ENCODE measurements at regions not wholly inside any gene's neighbourhood (a gene's known extent, or its start where the extent isn't known, plus 50 kb on each side); places are given as distances from the start of the nearest gene placed in this dataset.
"Not testable (repeated sequence)": the region's sequence is repeated elsewhere in the genome, so short reads cannot be mapped to it uniquely, and the experiment has no call there.

DNA sequence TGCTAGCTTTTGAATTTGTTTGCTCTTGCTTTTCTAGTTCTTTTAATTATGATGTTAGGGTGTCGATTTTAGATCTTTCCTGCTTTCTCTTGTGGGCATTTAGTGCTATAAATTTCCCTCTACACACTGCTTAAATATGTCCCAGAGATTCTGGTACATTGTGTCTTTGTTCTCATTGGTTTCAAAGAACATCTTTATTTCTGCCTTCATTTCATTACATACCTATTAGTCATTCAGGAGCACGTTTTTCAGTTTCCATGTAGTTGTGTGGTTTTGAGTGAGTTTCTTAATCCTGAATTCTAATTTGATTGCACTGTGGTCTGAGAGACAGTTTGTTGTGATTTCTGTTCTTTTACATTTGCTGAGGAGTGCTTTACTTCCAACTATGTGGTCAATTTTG is 51.2 kb upstream of the MB21D2 start:
- not testable (repeated sequence) for H3K79me2 ChIP-seq (ENCODE audit: low read length); H3K4me2 ChIP-seq (ENCODE audit: low read depth, low read length, poor library complexity, severe bottlenecking); H3K9me2 ChIP-seq (replicated peaks; ENCODE audit: insufficient read depth, low read length); H2AFZ ChIP-seq (ENCODE audit: low read length); H3K4me3 ChIP-seq (ENCODE audit: low read length); H3K4me1 ChIP-seq (ENCODE audit: low read length); H3K27me3 ChIP-seq (ENCODE audit: low read length); H3K9ac ChIP-seq (ENCODE audit: low read length); H3K36me3 ChIP-seq (ENCODE audit: insufficient read depth, low read length); H3K9me3 ChIP-seq (ENCODE audit: low read length); H4K20me1 ChIP-seq (ENCODE audit: insufficient read depth, low read depth, low read length); DNase-seq; H3K27ac ChIP-seq (ENCODE audit: low read length)

DNA sequence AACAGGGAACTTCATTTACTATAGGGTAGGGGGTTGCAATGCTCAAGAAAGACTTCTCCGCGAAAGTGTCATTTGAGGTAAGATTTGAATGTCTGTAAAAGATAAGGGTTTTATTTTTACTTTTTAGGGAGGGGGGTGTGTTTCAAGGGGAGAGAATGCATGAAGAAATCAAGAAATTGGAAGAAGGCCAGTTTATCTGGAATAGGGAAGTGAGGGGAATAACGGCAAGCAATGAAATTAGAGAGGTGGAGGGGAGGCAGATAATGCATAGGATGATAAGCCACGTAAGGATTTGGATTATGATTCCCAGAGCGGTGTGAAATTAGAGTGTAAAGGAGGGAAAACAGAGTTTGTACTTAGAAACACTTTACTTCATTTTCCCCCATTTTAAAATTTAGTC is 63.0 kb upstream of the MB21D2 start:
- Histone ChIP-seq H3K79me2 (ENCODE audit: low read length) (no peaks in the 10 kb centered on the region), H4K20me1 (ENCODE audit: insufficient read depth, low read depth, low read length) (no peaks in the 10 kb centered on the region)
- DNase-seq = no peak

DNA sequence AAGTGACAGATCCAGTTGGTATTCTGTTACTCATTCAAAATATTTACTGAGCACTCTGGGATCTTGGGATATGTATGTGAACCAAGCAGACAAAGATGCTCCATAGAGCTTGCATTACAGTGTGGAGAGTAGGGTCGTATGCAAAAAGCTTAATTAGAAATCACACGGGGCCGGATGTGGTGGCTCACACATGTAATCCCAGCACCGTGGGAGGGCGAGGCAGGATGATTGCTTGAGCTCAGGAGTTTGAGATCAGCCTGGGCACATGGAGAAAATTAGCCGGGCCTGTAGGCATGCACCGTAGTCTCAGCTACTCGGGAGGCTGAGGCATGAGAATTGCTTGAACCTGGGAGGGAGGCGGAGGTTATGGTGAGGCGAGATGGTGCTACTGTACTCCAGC is 68.7 kb upstream of the MB21D2 start:
- Histone ChIP-seq H3K4me3 (ENCODE audit: low read length) (no peak overlapping the region), H3K36me3 (ENCODE audit: insufficient read depth, low read length) (no peaks in the 10 kb centered on the region), H4K20me1 (ENCODE audit: insufficient read depth, low read depth, low read length) (no peaks in the 10 kb centered on the region), H3K27ac (ENCODE audit: low read length) (no peak overlapping the region), H3K9ac (ENCODE audit: low read length) (no peak overlapping the region), H3K9me3 (ENCODE audit: low read length) (no peaks in the 10 kb centered on the region), H3K4me2 (ENCODE audit: low read depth, low read length, poor library complexity, severe bottlenecking) (no peak overlapping the region), H3K79me2 (ENCODE audit: low read length) (no peaks in the 10 kb centered on the region), H3K4me1 (ENCODE audit: low read length) (no peaks in the 10 kb centered on the region), H3K9me2 (replicated peaks; ENCODE audit: insufficient read depth, low read length) (no peaks in the 10 kb centered on the region), H2AFZ (ENCODE audit: low read length) (no peak overlapping the region), H3K27me3 (ENCODE audit: low read length) (no peaks in the 10 kb centered on the region)
- DNase-seq = no peak

More for the DNA sequence above, 63.0 kb upstream of the MB21D2 start:
- Histone ChIP-seq H3K4me2 (ENCODE audit: low read depth, low read length, poor library complexity, severe bottlenecking) (no peak overlapping the region), H3K4me3 (ENCODE audit: low read length) (no peak overlapping the region), H3K27me3 (ENCODE audit: low read length) (no peaks in the 10 kb centered on the region), H3K9ac (ENCODE audit: low read length) (no peak overlapping the region), H3K9me3 (ENCODE audit: low read length) (no peaks in the 10 kb centered on the region), H3K9me2 (replicated peaks; ENCODE audit: insufficient read depth, low read length) (no peaks in the 10 kb centered on the region), H2AFZ (ENCODE audit: low read length) (no peak overlapping the region), H3K36me3 (ENCODE audit: insufficient read depth, low read length) (no peaks in the 10 kb centered on the region), H3K4me1 (ENCODE audit: low read length) (no peaks in the 10 kb centered on the region), H3K27ac (ENCODE audit: low read length) (no peak overlapping the region)

DNA sequence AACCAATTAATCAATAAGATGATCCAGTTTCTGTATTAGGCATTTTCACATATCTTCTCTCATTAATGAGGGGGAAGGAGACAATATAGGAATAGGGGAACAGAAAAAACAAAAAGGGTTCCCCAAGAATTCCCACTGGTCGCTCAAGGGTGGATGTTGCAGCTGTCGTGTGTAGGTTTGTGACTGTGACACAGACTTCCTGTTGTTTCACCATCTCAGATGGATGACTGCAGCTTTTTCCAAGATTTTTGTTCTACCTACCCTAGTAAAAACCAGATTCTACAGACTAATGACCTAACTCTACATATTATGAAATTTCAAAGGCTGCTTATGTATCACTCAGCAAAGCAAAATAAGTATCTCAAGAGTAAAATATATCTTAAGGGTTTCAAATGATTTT is 73.7 kb upstream of the MB21D2 start:
- Histone ChIP-seq H2AFZ (ENCODE audit: low read length) (no peak overlapping the region), H4K20me1 (ENCODE audit: insufficient read depth, low read depth, low read length) (no peaks in the 10 kb centered on the region), H3K79me2 (ENCODE audit: low read length) (no peaks in the 10 kb centered on the region), H3K4me2 (ENCODE audit: low read depth, low read length, poor library complexity, severe bottlenecking) (no peak overlapping the region), H3K36me3 (ENCODE audit: insufficient read depth, low read length) (no peaks in the 10 kb centered on the region), H3K4me1 (ENCODE audit: low read length) (no peaks in the 10 kb centered on the region), H3K9ac (ENCODE audit: low read length) (no peak overlapping the region), H3K9me3 (ENCODE audit: low read length) (no peaks in the 10 kb centered on the region), H3K4me3 (ENCODE audit: low read length) (no peak overlapping the region), H3K27ac (ENCODE audit: low read length) (no peak overlapping the region), H3K9me2 (replicated peaks; ENCODE audit: insufficient read depth, low read length) (no peaks in the 10 kb centered on the region), H3K27me3 (ENCODE audit: low read length) (0 out of 2 replicates have a peak, but pooled peaks cover 5% of the 10 kb centered on the region)
- DNase-seq = no peak

DNA sequence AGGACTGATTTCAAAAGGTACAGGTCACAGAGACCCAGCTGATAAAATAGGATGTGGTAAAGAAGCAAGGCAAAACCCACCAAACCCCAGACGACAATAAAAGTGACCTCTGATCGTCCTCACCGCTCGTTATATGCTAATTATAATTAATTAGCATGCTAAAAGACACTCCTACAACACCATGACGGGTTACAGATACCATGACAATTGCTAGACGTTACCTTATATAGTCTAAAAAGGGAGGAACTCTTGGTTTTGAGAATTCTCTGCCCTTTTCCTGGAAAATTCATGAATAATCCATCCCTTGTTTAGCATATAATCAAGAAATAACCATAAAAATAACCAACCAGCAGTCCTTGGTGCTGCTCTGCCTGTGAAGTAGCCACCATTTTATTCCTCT is 74.7 kb upstream of the MB21D2 start:
- Histone ChIP-seq H3K9me3 (ENCODE audit: low read length) (no peaks in the 10 kb centered on the region), H3K9me2 (replicated peaks; ENCODE audit: insufficient read depth, low read length) (no peaks in the 10 kb centered on the region), H3K79me2 (ENCODE audit: low read length) (no peaks in the 10 kb centered on the region), H3K36me3 (ENCODE audit: insufficient read depth, low read length) (no peaks in the 10 kb centered on the region), H3K4me1 (ENCODE audit: low read length) (no peaks in the 10 kb centered on the region), H3K27ac (ENCODE audit: low read length) (no peak overlapping the region), H3K4me3 (ENCODE audit: low read length) (no peak overlapping the region), H3K9ac (ENCODE audit: low read length) (no peak overlapping the region), H3K27me3 (ENCODE audit: low read length) (0 out of 2 replicates have a peak, but pooled peaks cover 5% of the 10 kb centered on the region), H4K20me1 (ENCODE audit: insufficient read depth, low read depth, low read length) (no peaks in the 10 kb centered on the region), H2AFZ (ENCODE audit: low read length) (no peak overlapping the region), H3K4me2 (ENCODE audit: low read depth, low read length, poor library complexity, severe bottlenecking) (no peak overlapping the region)
- DNase-seq = no peak

DNA sequence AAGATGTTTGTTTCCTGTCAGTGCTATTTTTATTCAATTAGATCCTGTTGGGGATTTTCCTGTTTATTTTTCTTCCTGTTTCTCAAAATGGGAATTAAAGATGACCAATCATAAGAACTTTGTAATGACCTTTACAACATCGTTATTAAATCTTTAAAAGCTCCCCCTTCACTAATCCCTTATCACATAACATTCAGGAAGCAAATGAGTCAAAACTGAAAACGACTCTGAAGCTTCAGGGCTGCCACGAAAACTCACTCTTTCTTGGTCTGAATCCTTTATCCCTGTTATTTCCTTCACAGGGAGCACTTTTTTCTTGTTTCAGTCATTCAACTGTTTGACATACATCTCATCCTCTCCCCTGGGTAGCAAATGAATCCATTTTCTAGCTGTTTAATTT is 75.8 kb upstream of the MB21D2 start:
- H4K20me1 ChIP-seq (ENCODE audit: insufficient read depth, low read depth, low read length) = no peaks in the 10 kb centered on the region
- H2AFZ ChIP-seq (ENCODE audit: low read length) = no peak overlapping the region
- DNase-seq = no peak
- no peaks in the 10 kb centered on the region for H3K79me2 ChIP-seq (ENCODE audit: low read length)
- no peak overlapping the region for H3K27ac ChIP-seq (ENCODE audit: low read length)
- H3K9me2 ChIP-seq (replicated peaks; ENCODE audit: insufficient read depth, low read length) = no peaks in the 10 kb centered on the region
- H3K9ac ChIP-seq (ENCODE audit: low read length) = no peak overlapping the region
- H3K4me1 ChIP-seq (ENCODE audit: low read length) = no peaks in the 10 kb centered on the region
- H3K9me3 ChIP-seq (ENCODE audit: low read length) = no peaks in the 10 kb centered on the region
- H3K4me3 ChIP-seq (ENCODE audit: low read length) = no peak overlapping the region
- H3K4me2 ChIP-seq (ENCODE audit: low read depth, low read length, poor library complexity, severe bottlenecking) = no peak overlapping the region
- H3K27me3 ChIP-seq (ENCODE audit: low read length) = 0 out of 2 replicates have a peak, but pooled peaks cover 5% of the 10 kb centered on the region
- no peaks in the 10 kb centered on the region for H3K36me3 ChIP-seq (ENCODE audit: insufficient read depth, low read length)

DNA sequence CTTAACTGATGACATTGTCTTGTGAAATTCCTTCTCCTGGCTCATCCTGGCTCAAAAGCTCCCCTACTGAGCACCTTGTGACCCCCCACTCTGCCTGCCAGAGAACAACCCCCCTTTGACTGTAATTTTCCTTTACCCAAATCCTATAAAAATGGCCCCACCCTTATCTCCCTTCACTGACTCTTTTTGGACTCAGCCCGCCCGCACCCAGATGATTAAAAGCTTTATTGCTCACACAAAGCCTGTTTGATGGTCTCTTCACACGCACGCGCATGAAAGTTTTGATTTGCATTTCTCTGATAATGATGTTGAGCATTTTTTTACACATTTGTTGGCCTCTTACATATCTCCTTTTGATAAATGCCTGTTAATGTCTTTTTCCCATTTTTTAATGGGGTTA is 83.5 kb upstream of the MB21D2 start:
- H3K9me3 ChIP-seq (ENCODE audit: low read length); H2AFZ ChIP-seq (ENCODE audit: low read length); H3K27ac ChIP-seq (ENCODE audit: low read length); H3K36me3 ChIP-seq (ENCODE audit: insufficient read depth, low read length); H3K79me2 ChIP-seq (ENCODE audit: low read length); H4K20me1 ChIP-seq (ENCODE audit: insufficient read depth, low read depth, low read length); DNase-seq; H3K4me3 ChIP-seq (ENCODE audit: low read length); H3K27me3 ChIP-seq (ENCODE audit: low read length); H3K4me2 ChIP-seq (ENCODE audit: low read depth, low read length, poor library complexity, severe bottlenecking); H3K9me2 ChIP-seq (replicated peaks; ENCODE audit: insufficient read depth, low read length); H3K9ac ChIP-seq (ENCODE audit: low read length); H3K4me1 ChIP-seq (ENCODE audit: low read length): not testable (repeated sequence)

DNA sequence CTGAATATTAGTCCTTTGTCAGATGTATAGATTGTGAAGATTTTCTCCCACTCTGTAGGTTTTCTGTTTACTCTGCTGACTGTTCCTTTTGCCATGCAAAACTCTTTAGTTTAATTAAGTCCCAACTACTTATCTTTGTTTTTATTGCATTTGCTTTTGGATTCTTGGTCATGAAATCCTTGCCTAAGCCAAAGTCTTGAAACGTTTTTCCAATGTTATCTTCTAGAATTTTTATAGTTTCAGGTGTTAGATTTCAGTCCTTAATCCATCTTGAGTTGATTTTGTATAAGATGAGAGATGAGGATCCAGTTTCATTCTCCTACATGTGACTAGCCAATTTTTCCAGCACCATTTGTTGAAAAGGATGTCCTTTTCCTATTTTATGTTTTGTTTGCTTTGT is 86.0 kb upstream of the MB21D2 start:
- H2AFZ ChIP-seq (ENCODE audit: low read length); H3K9ac ChIP-seq (ENCODE audit: low read length); H3K9me2 ChIP-seq (replicated peaks; ENCODE audit: insufficient read depth, low read length); H3K27me3 ChIP-seq (ENCODE audit: low read length); H3K4me1 ChIP-seq (ENCODE audit: low read length); H3K36me3 ChIP-seq (ENCODE audit: insufficient read depth, low read length); H3K9me3 ChIP-seq (ENCODE audit: low read length); H3K27ac ChIP-seq (ENCODE audit: low read length); H3K79me2 ChIP-seq (ENCODE audit: low read length); DNase-seq; H4K20me1 ChIP-seq (ENCODE audit: insufficient read depth, low read depth, low read length); H3K4me3 ChIP-seq (ENCODE audit: low read length); H3K4me2 ChIP-seq (ENCODE audit: low read depth, low read length, poor library complexity, severe bottlenecking): not testable (repeated sequence)

DNA sequence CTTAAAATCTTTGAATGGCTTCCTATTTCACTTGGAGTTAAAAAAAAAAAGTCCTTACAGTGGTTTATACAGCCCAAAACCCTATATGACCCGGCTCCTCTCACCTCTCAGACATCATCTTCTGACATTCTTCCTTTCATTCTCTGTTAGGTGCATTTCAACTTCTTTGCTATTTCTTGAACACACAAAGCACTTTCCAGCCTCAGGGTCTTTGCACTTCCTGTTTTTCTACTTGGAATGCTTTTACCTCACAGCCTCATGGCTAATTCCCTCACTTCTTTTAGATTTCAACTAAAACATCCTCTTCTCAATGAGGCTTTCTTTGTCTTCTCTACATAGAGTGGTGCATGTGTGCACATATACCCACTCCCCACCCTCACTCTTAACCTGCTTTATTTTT is 91.0 kb upstream of the MB21D2 start:
- Histone ChIP-seq H3K4me2 (ENCODE audit: low read depth, low read length, poor library complexity, severe bottlenecking) (no peak overlapping the region), H2AFZ (ENCODE audit: low read length) (no peak overlapping the region), H3K79me2 (ENCODE audit: low read length) (no peaks in the 10 kb centered on the region), H3K9ac (ENCODE audit: low read length) (no peak overlapping the region), H3K4me1 (ENCODE audit: low read length) (no peaks in the 10 kb centered on the region), H3K9me3 (ENCODE audit: low read length) (no peaks in the 10 kb centered on the region), H3K27ac (ENCODE audit: low read length) (no peak overlapping the region), H3K4me3 (ENCODE audit: low read length) (no peak overlapping the region), H4K20me1 (ENCODE audit: insufficient read depth, low read depth, low read length) (no peaks in the 10 kb centered on the region), H3K27me3 (ENCODE audit: low read length) (no peaks in the 10 kb centered on the region; the same call in 1 of the 2 replicates), H3K36me3 (ENCODE audit: insufficient read depth, low read length) (no peaks in the 10 kb centered on the region), H3K9me2 (replicated peaks; ENCODE audit: insufficient read depth, low read length) (no peaks in the 10 kb centered on the region)
- no peak for DNase-seq
